Osteoblast (primary cell): ENCODE measurements at regions not wholly inside any gene's neighbourhood (a gene's known extent, or its start where the extent isn't known, plus 50 kb on each side); places are given as distances from the start of the nearest gene placed in this dataset.
A peak's percentile ranks its signal among the peaks of the same experiment; 100 is the strongest.
"Not testable (repeated sequence)": the region's sequence is repeated elsewhere in the genome, so short reads cannot be mapped to it uniquely, and the experiment has no call there.

Source experiments
- DNase-seq: peaks from one replicate; pipeline ENCODE4 v3.0.0; 2011; ENCODE audit warnings: low spot score, mixed read lengths; ENCODE audit not compliant: insufficient read length; ENCODE audit errors: missing footprints
- H2AFZ ChIP-seq: 2 replicates; pipeline ENCODE4 v1.6.0; 2011; ENCODE audit warnings: mild to moderate bottlenecking, low read length
- H3K27ac ChIP-seq: 2 replicates; pipeline ENCODE4 v1.5.1; 2011; ENCODE audit warnings: mild to moderate bottlenecking, low read depth, low read length, moderate library complexity
- H3K27me3 ChIP-seq: 2 replicates; pipeline ENCODE4 v1.6.0; 2012; ENCODE audit warnings: mild to moderate bottlenecking, control low read depth, inconsistent platforms, low read length, moderate library complexity; ENCODE audit not compliant: insufficient read depth
- H3K36me3 ChIP-seq: 2 replicates; pipeline ENCODE4 v1.5.1; 2011; ENCODE audit warnings: mild to moderate bottlenecking, low read length, control low read depth, moderate library complexity; ENCODE audit not compliant: insufficient read depth
- H3K4me1 ChIP-seq: 2 replicates; pipeline ENCODE4 v1.5.1; 2011; ENCODE audit warnings: mild to moderate bottlenecking, low read length, control low read depth, moderate library complexity; ENCODE audit not compliant: insufficient read depth
- H3K4me2 ChIP-seq: 2 replicates; pipeline ENCODE4 v1.6.0; 2011; ENCODE audit warnings: mild to moderate bottlenecking, low read length; ENCODE audit not compliant: insufficient read depth
- H3K4me3 ChIP-seq: fragments of 200-600 bp; sonication (generic); 3 replicates; pipeline ENCODE4 v1.5.1; 2012; ENCODE audit warnings: mild to moderate bottlenecking, low read length, inconsistent platforms; ENCODE audit not compliant: insufficient read depth
- H3K79me2 ChIP-seq: 2 replicates; pipeline ENCODE4 v1.6.0; 2012; ENCODE audit warnings: mild to moderate bottlenecking, low read length, control low read depth, inconsistent platforms; ENCODE audit not compliant: insufficient read depth
- H3K9me3 ChIP-seq: 2 replicates; pipeline ENCODE4 v1.5.1; 2011; ENCODE audit warnings: low read depth, low read length, control low read depth
- H4K20me1 ChIP-seq: 2 replicates; pipeline ENCODE4 v1.6.0; 2012; ENCODE audit warnings: mild to moderate bottlenecking, low read length, control low read depth; ENCODE audit not compliant: insufficient read depth
- TF ChIP-seq, protein P1 (sequence below): IDR thresholded peaks from 2 replicates; pipeline ENCODE4 v1.5.1; 2011; ENCODE audit warnings: mild to moderate bottlenecking, low read depth, low read length, moderate library complexity; ENCODE audit errors: extremely low read depth

DNA sequence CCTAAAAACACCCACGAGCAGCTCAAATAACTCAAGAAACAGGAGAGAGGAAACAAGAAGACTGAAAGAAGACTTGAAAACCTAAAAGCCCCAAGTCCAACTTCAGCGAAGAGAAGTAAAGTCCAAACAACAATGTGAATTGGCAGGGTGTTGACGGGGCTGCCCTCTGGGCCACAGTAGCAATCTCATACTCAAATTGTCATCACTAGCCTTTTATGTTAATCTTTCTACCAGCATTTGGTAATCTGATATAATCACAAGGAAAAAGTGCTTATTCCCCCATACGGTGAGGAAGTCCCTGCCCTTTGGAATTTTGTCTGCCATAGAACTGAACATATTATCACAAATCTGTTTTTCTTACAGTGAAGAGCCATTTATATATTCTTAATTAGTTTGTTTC is 51.5 kb upstream of the IFNE start:
- Histone ChIP-seq H3K9me3 (no peaks in the 10 kb centered on the region), H3K36me3 (peaks cover 59% of the 10 kb centered on the region), H3K27me3 (no peaks in the 10 kb centered on the region), H3K4me2 (no peak overlapping the region), H2AFZ (no peak overlapping the region), H3K4me3 (no peak overlapping the region), H3K79me2 (peaks cover 84% of the 10 kb centered on the region), H3K27ac (no peak overlapping the region), H4K20me1 (peaks cover 22% of the 10 kb centered on the region), H3K4me1 (peaks cover 14% of the 10 kb centered on the region)
- TF ChIP-seq, protein P1, sequence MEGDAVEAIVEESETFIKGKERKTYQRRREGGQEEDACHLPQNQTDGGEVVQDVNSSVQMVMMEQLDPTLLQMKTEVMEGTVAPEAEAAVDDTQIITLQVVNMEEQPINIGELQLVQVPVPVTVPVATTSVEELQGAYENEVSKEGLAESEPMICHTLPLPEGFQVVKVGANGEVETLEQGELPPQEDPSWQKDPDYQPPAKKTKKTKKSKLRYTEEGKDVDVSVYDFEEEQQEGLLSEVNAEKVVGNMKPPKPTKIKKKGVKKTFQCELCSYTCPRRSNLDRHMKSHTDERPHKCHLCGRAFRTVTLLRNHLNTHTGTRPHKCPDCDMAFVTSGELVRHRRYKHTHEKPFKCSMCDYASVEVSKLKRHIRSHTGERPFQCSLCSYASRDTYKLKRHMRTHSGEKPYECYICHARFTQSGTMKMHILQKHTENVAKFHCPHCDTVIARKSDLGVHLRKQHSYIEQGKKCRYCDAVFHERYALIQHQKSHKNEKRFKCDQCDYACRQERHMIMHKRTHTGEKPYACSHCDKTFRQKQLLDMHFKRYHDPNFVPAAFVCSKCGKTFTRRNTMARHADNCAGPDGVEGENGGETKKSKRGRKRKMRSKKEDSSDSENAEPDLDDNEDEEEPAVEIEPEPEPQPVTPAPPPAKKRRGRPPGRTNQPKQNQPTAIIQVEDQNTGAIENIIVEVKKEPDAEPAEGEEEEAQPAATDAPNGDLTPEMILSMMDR = no peak
- DNase-seq = no peak

DNA sequence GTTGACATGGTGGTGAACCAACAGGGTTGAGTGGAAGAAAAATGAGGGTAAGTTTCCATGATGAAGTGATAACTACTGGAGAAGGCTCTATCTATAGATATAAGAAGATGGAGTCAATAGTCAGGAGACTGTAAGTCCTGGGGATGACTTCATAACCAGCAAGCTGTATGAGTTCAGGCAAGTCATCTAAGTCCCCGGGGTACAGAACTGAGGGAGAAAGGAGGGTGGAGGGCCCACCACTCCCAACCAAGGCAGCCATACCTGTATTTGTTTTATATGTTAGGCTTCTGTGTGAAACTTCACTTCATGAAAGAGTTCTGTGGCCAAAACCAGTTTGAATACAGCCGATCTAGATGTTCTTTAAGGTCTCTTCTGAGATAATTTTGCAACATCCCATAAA is 53.3 kb upstream of the IFNE start:
- H2AFZ ChIP-seq = no peak overlapping the region
- no peaks in the 10 kb centered on the region for H3K9me3 ChIP-seq
- H3K27ac ChIP-seq = peak overlapping the region; percentile 11
- H3K4me3 ChIP-seq = no peak overlapping the region
- peaks cover 14% of the 10 kb centered on the region for H3K4me1 ChIP-seq
- TF ChIP-seq, protein P1 = no peak
- H3K4me2 ChIP-seq = no peak overlapping the region
- peaks cover 20% of the 10 kb centered on the region for H4K20me1 ChIP-seq
- H3K27me3 ChIP-seq = no peaks in the 10 kb centered on the region
- peaks cover 66% of the 10 kb centered on the region for H3K79me2 ChIP-seq
- DNase-seq = no peak
- peaks cover 42% of the 10 kb centered on the region for H3K36me3 ChIP-seq

DNA sequence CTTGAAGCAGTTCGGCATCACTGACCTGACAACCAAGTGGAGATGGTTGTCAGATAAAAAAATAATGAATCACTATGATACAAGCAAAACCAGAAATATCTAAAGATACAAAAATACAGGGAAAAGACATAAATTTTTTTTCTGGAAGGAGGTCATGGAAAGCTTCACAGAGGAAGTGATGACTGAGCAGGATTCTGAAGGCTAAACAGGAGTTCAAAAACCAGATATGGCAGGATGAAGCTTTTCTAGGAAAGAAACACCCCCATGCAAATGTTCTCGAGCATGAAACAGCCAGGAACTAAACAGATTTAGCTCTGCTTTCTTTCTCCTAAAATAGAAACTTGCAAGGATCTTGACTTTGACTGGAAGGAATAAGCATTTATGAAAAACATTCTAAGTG is 60.7 kb upstream of the IFNE start:
- H2AFZ ChIP-seq = no peak overlapping the region
- peak overlapping the region; percentile 48 for H3K4me2 ChIP-seq
- H3K4me1 ChIP-seq = peaks cover 22% of the 10 kb centered on the region
- no peaks in the 10 kb centered on the region for H3K9me3 ChIP-seq
- H3K4me3 ChIP-seq = no peak overlapping the region
- peaks cover 63% of the 10 kb centered on the region for H3K79me2 ChIP-seq
- no peaks in the 10 kb centered on the region for H3K27me3 ChIP-seq
- peaks cover 14% of the 10 kb centered on the region for H3K36me3 ChIP-seq
- peak overlapping the region; percentile 72 for H3K27ac ChIP-seq
- H4K20me1 ChIP-seq = peaks cover 6% of the 10 kb centered on the region
- no peak for DNase-seq
- TF ChIP-seq, protein P1 = no peak

DNA sequence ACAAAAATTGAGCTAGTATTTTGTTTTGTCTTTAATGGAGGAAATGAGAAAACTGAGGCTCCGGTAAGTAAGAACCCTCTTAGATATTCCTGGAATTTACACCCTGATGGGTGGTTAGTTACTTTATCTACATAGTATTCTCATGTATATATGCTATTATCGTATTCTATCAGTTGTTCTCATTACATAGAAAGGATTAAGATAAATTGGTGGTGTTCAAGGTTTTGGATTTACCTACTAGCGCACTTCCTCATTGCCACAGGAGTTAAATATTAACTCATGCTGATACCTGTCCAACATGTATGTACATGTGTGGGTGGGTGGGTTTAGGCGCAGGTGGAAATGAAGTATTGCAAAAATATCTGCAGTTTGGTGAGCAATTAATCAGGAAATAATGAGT is 61.1 kb upstream of the IFNE start:
- Histone ChIP-seq H3K4me3 (no peak overlapping the region), H3K79me2 (peaks cover 67% of the 10 kb centered on the region), H3K4me2 (peak overlapping the region; percentile 48), H3K27ac (peak overlapping the region; percentile 72), H3K9me3 (no peaks in the 10 kb centered on the region), H3K36me3 (peaks cover 14% of the 10 kb centered on the region), H3K4me1 (peaks cover 26% of the 10 kb centered on the region), H3K27me3 (no peaks in the 10 kb centered on the region), H4K20me1 (peaks cover 6% of the 10 kb centered on the region), H2AFZ (no peak overlapping the region)
- no peak for DNase-seq
- TF ChIP-seq, protein P1 = no peak

DNA sequence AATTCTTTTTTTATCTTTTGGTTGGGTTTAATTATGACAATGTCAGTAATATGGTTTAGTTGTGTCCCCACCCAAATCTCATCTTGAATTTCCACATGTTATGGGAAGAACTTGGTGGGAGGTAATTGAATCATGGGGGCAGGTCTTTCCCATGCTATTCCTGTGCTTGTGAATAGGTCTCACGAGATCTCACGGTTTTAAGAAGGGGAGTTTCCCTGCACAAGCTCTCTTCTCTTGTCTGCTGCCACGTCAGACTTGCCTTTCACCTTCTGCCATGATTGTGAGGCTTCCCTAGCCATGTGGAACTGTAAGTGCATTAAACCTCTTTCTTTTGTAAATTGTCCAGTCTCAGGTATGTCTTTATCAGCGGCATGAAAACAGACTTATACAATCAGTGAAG is 61.7 kb upstream of the IFNE start:
- not testable (repeated sequence) for H4K20me1 ChIP-seq, H3K9me3 ChIP-seq, H3K4me2 ChIP-seq, DNase-seq, H3K27me3 ChIP-seq, H3K4me3 ChIP-seq, H2AFZ ChIP-seq
- peaks cover 32% of the 10 kb centered on the region for H3K4me1 ChIP-seq
- H3K27ac ChIP-seq = peak overlapping the region; percentile 7
- peaks cover 14% of the 10 kb centered on the region for H3K36me3 ChIP-seq
- H3K79me2 ChIP-seq = peaks cover 71% of the 10 kb centered on the region
